Neural cell (in vitro differentiated cells): ENCODE measurements at regions not wholly inside any gene's neighbourhood (a gene's known extent, or its start where the extent isn't known, plus 50 kb on each side); places are given as distances from the start of the nearest gene placed in this dataset.

Experiments used
- EZH2 ChIP-seq: fragments of 200-600, 300-800 bp; shearing (Covaris generic), sonication (generic); IDR thresholded peaks from 2 replicates; pipeline ENCODE4 v1.6.1; 2014; ENCODE audit warnings: antibody characterized with exemption, low read length, borderline replicate concordance, mild to moderate bottlenecking; ENCODE audit not compliant: insufficient read depth, poor library complexity, severe bottlenecking
- MXI1 ChIP-seq: fragments of 450-650 bp; conservative IDR thresholded peaks from 2 replicates; pipeline ENCODE4 v1.6.1; 2014; ENCODE audit warnings: antibody characterized with exemption, mild to moderate bottlenecking; ENCODE audit not compliant: poor library complexity, severe bottlenecking
- RAD21 ChIP-seq: fragments of 450-650 bp; conservative IDR thresholded peaks from 2 replicates; pipeline ENCODE4 v1.6.1; 2014; ENCODE audit warnings: antibody characterized with exemption, mild to moderate bottlenecking, moderate library complexity
- TF ChIP-seq, protein P1 (sequence below): fragments of 450-650 bp; IDR thresholded peaks from 2 replicates; pipeline ENCODE4 v1.5.1; 2014; ENCODE audit warnings: antibody characterized with exemption, mild to moderate bottlenecking, moderate library complexity; ENCODE audit not compliant: poor library complexity, severe bottlenecking
- TF ChIP-seq, protein P2 (sequence below): IDR thresholded peaks from 2 replicates; pipeline ENCODE4 v1.6.1; 2012; ENCODE audit warnings: borderline replicate concordance

GRCh38 chr17:71825687-71826086 is 295.1 kb upstream of the SOX9 start:
- TF ChIP-seq, protein P1, sequence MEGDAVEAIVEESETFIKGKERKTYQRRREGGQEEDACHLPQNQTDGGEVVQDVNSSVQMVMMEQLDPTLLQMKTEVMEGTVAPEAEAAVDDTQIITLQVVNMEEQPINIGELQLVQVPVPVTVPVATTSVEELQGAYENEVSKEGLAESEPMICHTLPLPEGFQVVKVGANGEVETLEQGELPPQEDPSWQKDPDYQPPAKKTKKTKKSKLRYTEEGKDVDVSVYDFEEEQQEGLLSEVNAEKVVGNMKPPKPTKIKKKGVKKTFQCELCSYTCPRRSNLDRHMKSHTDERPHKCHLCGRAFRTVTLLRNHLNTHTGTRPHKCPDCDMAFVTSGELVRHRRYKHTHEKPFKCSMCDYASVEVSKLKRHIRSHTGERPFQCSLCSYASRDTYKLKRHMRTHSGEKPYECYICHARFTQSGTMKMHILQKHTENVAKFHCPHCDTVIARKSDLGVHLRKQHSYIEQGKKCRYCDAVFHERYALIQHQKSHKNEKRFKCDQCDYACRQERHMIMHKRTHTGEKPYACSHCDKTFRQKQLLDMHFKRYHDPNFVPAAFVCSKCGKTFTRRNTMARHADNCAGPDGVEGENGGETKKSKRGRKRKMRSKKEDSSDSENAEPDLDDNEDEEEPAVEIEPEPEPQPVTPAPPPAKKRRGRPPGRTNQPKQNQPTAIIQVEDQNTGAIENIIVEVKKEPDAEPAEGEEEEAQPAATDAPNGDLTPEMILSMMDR, result no peak
- TF ChIP-seq, protein P2, sequence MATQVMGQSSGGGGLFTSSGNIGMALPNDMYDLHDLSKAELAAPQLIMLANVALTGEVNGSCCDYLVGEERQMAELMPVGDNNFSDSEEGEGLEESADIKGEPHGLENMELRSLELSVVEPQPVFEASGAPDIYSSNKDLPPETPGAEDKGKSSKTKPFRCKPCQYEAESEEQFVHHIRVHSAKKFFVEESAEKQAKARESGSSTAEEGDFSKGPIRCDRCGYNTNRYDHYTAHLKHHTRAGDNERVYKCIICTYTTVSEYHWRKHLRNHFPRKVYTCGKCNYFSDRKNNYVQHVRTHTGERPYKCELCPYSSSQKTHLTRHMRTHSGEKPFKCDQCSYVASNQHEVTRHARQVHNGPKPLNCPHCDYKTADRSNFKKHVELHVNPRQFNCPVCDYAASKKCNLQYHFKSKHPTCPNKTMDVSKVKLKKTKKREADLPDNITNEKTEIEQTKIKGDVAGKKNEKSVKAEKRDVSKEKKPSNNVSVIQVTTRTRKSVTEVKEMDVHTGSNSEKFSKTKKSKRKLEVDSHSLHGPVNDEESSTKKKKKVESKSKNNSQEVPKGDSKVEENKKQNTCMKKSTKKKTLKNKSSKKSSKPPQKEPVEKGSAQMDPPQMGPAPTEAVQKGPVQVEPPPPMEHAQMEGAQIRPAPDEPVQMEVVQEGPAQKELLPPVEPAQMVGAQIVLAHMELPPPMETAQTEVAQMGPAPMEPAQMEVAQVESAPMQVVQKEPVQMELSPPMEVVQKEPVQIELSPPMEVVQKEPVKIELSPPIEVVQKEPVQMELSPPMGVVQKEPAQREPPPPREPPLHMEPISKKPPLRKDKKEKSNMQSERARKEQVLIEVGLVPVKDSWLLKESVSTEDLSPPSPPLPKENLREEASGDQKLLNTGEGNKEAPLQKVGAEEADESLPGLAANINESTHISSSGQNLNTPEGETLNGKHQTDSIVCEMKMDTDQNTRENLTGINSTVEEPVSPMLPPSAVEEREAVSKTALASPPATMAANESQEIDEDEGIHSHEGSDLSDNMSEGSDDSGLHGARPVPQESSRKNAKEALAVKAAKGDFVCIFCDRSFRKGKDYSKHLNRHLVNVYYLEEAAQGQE, result no peak
- TF ChIP-seq RAD21, result no peak
- no peak for TF ChIP-seq MXI1
- TF ChIP-seq EZH2, result no peak
